ENCODE measurements at regions not wholly inside any gene's neighbourhood (a gene's known extent, or its start where the extent isn't known, plus 50 kb on each side); places are given as distances from the start of the nearest gene placed in this dataset.

GRCh38 chr22:47878460-47878859 lies 1116.0 kb downstream of the TBC1D22A start:
- TF ChIP-seq, protein P1, sequence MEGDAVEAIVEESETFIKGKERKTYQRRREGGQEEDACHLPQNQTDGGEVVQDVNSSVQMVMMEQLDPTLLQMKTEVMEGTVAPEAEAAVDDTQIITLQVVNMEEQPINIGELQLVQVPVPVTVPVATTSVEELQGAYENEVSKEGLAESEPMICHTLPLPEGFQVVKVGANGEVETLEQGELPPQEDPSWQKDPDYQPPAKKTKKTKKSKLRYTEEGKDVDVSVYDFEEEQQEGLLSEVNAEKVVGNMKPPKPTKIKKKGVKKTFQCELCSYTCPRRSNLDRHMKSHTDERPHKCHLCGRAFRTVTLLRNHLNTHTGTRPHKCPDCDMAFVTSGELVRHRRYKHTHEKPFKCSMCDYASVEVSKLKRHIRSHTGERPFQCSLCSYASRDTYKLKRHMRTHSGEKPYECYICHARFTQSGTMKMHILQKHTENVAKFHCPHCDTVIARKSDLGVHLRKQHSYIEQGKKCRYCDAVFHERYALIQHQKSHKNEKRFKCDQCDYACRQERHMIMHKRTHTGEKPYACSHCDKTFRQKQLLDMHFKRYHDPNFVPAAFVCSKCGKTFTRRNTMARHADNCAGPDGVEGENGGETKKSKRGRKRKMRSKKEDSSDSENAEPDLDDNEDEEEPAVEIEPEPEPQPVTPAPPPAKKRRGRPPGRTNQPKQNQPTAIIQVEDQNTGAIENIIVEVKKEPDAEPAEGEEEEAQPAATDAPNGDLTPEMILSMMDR (conservative IDR thresholded peaks at IDR 0.05; ENCODE audit: low read depth in 2 of 2): no peak
- TF ChIP-seq EZH2 (IDR thresholded peaks at IDR 0.05; ENCODE audit: low read depth, unreplicated experiment) (no peak), REST (IDR thresholded peaks at IDR 0.05; ENCODE audit: unreplicated experiment) (no peak), EZH2phosphoT487 (IDR thresholded peaks at IDR 0.05; ENCODE audit: unreplicated experiment) (no peak), POLR2AphosphoS5 (IDR thresholded peaks at IDR 0.05; ENCODE audit: low read depth) (no peak), CREB1 (CRISPR knock-in tag; IDR thresholded peaks at IDR 0.05; ENCODE audit: low read depth) (no peak), ZNF331 (CRISPR knock-in tag; IDR thresholded peaks at IDR 0.05; ENCODE audit: low read depth) (no peak), ZNF462 (CRISPR knock-in tag; IDR thresholded peaks at IDR 0.05) (no peak), NANOG (IDR thresholded peaks at IDR 0.05; ENCODE audit: borderline replicate concordance) (no peak)

All from GM23338 (cell line).